ENCODE measurements at regions not wholly inside any gene's neighbourhood (a gene's known extent, or its start where the extent isn't known, plus 50 kb on each side); places are given as distances from the start of the nearest gene placed in this dataset.

DNA sequence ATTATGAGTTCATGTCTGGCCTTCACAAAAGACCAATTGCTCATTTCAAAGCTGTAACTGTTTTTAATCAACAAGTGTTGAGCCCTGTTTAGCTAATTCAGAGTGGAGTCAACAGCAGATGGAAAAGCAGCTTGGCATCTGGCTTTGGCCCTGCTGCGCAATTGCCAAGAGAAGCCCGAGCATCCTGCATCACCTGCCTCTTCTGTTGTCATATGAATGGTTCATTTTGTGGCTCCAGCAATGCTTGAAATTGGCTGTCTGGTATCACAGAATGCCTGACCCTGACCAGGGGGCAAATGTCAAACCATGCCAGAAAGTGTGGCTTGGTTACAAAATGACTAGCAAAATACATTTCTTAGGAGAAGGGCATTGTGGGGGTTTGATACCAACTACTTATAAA lies 296.5 kb upstream of the PHF14 start:
- TF ChIP-seq, protein P1, sequence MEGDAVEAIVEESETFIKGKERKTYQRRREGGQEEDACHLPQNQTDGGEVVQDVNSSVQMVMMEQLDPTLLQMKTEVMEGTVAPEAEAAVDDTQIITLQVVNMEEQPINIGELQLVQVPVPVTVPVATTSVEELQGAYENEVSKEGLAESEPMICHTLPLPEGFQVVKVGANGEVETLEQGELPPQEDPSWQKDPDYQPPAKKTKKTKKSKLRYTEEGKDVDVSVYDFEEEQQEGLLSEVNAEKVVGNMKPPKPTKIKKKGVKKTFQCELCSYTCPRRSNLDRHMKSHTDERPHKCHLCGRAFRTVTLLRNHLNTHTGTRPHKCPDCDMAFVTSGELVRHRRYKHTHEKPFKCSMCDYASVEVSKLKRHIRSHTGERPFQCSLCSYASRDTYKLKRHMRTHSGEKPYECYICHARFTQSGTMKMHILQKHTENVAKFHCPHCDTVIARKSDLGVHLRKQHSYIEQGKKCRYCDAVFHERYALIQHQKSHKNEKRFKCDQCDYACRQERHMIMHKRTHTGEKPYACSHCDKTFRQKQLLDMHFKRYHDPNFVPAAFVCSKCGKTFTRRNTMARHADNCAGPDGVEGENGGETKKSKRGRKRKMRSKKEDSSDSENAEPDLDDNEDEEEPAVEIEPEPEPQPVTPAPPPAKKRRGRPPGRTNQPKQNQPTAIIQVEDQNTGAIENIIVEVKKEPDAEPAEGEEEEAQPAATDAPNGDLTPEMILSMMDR (conservative IDR thresholded peaks at IDR 0.05) = no peak
- no peak for TF ChIP-seq EZH2 (IDR thresholded peaks at IDR 0.05; ENCODE audit: low read depth)
